ENCODE measurements at regions not wholly inside any gene's neighbourhood (a gene's known extent, or its start where the extent isn't known, plus 50 kb on each side); places are given as distances from the start of the nearest gene placed in this dataset.

GRCh38 chr20:50258790-50259483 is 68.3 kb downstream of the CEBPB start:
- no peak for DNase-seq

GRCh38 chr20:50259705-50260478 is 69.3 kb downstream of the CEBPB start:
- DNase-seq = no peak

DNA sequence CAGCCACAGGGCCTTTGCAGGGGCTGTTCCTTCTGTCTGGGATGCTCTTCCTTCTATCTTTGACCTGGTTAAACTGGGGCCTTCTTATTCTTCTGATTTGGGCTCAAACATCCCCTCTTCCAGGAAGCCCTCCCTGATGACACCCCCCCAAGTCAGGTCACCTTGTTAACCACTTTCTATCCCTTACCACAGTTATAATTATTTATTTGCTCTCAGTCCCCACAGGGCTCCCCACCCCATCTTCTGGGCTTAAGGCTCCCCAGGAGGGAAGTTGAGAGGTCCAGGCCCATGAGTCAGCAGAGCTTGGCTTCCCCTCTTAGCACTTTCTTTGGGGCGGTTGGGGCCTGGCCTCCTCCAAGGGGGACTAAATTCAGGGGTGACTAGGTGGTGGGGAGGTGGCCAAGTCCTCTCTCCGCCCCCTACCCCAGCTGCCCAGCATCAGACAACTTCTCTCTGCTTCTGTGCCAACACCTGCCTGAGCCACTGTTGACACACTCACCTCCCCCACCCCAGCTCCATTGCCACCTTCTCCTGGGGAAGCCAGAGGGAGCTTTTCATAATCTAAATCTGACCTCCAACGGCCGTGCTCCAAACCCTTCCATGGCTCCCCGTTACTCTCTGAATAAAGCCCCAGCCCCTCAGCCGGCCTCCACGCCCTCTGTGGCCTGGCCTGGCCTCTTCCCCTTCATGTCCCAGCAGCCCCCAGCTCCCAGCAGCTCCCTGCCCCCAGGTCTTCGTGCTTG is 70.0 kb downstream of the CEBPB start:
- DNase-seq = no peak

DNA sequence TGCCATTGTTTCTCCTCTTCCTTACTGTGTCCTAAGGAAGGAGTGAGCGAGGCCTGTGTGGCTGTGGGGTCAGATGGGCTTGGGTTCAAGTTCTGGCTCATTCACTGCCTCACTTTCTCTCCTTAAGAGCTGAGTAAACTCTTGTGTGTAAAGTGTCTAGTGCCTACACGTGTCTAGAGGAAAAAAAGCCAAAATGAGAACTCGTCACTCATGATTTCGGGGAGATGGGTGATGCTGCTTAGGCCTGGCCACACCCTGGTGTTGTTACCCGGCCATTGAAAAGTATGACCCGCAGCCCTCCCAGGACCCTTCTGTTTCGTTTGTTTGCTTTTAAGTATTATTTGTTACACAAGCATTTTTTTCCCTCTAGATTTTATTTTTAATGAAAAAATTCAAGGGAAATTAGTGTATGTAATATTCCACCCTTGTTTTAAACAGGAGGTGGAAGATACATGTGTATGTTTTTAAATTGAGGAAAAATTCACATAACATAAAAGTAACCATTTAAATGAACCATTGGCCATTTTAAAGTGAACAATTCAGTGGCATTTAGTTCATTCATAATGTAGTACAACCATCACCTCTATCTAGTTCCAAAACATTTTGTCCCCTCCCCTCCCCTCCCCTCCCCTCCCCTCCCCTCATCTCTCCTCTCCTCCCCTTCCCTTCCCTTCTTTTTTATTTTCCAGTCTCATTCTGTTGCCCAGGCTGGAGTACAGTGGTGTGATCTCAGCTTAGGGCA is 71.0 kb downstream of the CEBPB start:
- no peak for DNase-seq

- no peak for DNase-seq
Observed at GRCh38 chr20:50263831-50264230, 73.2 kb downstream of the CEBPB start.

DNA sequence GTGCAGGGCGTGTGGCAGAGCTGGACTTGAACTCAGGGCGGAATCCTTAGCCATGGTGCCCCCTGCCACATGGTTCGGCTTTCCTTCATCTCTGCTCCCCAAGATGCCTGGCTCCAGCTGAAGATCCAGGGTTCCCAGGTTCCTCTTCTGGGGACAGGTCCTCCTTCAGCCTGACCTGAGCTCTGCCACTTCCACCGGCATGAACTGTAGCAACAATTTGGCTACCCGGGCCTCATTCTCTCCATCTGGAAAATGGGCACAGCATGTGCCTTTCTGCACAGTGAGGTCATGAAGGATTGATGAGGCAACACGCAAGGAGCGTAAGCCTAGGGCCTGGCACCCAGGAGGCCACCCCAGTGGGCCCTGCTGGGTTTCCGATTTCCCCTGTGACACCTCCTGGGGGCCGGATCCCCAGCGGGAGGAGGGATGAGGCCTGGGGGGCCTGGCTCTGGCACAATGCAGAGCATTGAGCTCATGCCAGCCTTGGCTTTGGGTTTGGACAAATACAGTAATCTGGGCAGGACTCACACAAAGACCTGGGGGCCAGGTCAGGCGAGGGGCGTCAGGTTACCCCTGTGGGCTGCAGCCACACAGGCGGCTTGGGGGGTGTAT is 74.0 kb downstream of the CEBPB start:
- DNase-seq = no peak

DNA sequence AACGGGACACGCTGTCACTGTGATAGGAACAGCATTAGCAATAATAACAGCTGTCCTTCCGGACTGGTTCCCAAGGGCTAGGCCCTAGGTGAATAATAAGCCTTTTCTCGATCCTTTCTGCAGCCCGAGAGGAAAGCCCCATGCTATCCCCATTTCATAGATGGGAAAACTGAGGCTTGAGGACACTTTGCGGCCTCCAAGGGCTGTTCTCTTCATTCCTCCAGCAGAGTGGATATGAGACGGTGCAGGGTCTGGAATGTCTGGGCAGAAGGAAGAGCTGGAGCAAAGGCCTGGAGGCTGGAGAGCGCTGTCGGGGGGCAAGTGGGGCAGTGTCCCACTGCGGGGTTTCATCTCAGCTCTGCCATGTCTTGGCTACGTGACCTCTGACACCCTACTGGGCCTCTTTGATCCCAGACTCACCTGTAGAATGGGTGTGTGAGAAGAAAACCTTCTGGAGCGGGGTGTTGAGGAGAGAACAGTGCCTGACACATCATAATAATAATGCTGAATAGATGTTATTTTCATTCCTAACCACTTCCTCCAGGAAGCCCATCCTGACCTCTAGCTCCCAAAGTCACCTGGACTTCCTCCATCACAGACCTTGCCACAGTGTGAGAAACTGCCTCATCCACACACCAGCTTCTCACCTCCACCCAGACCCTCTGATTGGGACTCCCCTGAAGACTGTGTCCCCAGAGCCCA is 74.8 kb downstream of the CEBPB start:
- no peak for DNase-seq

- DNase-seq = no peak
Observed at GRCh38 chr20:50266293-50267040, 75.8 kb downstream of the CEBPB start.

DNA sequence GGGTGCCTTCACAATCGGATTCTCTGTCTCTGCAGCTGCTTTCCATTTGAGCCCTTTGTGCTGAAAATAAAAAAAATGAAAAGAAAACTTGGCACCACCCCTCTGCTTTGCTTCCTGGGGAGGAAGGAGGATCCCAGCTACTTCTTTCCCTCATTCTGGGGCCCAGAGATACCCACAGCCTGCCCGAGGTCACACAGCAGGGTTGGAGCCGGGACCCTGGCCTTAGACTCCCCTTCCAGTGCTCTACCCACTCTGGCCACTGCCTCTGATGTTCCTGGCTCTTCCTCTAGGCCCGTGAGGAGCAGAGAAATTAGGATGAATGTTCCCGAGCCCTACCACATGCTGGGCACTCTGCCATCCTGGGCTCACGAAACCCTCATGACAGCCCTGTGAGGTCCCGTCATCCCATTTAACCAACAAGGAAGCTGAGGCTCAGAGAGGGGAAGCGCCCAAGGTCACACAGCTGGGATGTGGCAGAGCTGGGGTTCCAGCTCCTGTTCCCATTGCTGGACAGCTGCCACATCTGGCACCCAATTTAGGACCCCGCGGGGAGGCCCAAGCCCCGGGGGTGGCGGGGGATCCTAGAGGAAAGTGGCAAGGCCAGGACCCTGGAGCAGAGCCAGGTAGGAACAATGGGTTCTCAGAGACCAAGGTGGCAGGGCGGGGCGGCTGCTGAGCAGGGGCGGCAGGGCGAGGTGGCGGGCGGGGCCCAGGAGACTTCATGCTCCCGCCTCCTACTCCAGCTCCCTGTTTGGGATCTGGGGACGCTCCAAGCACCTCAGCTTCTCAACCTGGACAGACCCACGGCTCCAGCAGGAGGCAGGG is 76.6 kb downstream of the CEBPB start:
- no peak for DNase-seq

DNA sequence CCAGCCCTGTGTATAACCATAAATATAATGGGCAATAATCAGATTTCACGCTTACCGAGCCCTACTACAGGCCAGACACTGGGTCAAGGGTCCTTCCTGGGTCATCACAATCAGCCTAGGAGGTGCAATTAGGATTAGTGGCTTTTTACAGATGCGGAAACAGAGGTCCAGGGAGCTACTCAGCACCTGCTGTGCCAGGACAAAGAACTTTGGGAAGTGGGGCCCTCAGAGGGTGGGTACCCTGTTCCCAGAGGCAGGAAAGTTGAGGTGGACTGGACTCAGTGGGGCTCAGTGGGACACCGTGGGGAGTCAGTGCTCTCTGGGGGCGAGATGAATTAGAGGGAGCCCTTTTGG is 77.2 kb downstream of the CEBPB start:
- DNase-seq = no peak

DNA sequence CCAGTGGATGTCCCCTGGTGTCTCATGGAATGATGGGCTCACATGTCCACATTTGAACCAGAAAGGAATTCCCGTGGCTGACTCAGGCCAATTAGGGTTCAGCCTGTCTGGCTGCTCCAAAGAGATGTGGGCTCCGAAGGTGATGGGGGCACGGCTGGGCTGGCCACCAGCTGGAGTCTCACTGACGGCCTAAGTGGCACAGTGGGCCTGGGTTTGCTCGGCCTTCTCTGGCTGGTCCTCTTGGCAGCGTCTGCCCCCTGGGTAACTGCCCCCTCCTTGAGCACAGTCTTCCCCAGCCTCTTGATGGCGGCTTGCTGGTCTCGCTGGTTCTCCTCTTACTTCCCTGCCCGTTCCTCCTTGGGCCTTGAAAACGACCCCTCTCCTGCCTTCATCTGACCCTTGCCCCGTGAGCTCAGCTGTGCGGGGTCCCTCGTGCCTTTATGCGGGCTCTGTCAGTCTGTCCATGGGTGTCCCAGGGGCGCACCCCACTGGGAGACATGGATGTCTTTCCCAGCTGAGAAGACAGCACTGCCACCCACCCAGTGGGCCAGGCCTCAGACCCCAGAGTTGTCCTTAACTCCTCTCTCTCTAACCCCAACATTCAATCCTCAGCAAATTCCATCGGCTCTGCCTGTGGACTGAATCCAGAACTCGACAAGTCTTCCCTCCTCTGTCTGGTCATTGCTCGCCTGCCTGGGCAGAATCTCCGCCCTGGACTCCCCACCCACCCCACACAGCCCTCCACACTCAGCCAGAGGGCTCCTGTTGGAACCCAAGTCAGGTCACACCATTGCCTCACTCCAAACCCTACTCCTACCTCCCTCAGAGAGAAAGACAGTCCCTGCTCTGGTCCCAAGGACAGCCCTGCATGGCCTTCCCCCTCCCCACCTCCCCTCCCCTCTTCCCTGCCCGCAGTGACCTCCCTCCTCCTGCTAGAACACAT is 78.7 kb downstream of the CEBPB start:
- DNase-seq = no peak

DNA sequence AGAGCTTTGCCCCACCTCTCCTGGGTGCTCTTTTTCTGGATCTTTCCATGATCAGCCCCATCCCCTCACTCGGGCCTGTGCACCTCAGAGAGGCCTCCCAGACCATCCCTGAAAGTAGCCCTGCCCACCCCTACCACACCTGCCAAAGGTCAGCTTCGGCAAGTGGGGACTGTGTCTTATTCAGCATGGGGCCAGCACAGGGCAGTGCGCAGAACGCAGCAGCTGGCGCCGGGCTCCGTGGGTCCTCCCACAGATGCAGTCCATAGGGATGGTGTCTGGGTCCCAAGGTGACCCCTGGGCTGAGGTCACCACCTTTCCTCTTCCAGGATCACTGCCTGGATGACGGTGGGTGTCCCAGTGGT is 79.4 kb downstream of the CEBPB start:
- DNase-seq = no peak

- DNase-seq = no peak
Observed at GRCh38 chr20:50270569-50270968, 79.9 kb downstream of the CEBPB start.

- no peak for DNase-seq
Observed at GRCh38 chr20:50271176-50271575, 80.5 kb downstream of the CEBPB start.

DNA sequence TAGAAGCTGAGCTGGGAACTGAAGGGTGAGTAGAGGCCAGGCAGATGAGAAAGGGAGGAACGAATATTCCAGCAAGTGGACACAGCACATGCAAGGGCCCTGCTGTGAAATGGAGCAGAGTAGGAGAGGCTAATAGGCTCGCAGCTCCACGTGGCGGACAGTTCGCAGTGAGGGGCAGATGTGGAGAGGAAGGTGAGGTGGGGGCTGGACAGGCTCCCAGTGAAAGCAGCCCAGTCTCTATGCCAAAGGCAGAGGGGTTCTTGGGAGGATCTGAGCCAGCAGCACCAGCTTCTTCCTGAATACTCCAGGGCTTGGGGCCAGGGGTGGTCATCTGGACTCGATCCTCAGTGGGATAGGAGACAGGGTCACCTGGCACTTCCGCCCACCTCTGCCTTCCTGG is 81.0 kb downstream of the CEBPB start:
- no peak for DNase-seq

- DNase-seq = no peak
Observed at GRCh38 chr20:50272030-50272723, 81.5 kb downstream of the CEBPB start.

DNA sequence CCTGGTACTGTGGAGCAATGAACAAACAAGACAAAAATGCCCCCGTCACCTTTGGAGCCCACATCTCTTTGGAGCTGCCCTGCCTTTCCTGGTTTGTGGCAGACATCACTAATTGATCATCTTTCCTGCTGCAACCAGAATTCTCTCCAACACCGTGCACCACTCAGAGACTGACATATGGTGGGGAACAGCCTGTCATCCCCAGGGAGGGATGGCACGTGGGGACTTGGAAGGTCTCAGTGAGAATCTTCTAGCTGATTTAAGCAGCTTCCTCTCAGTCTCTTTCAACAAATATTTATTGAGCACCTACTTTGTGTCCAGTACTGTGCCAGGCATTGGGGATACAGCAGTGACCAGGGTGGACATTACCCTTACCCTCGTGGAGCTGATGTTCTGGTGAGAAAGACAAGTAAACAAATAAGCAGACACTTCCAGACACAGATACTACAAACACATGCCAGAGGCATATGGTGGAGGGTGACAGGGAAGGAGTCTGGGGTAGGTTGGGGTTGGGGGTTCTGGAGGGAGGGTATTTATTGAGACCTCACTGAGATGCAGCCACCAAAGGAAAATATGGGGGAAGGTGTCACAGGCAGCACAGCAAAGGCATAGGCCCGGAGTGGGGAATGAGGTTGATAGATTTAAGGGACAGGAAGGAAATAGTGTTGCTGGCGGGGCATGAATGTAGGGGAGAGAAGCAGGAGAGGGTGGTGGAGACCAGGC is 82.3 kb downstream of the CEBPB start:
- peak; percentile 76 for DNase-seq
